ENCODE measurements at regions not wholly inside any gene's neighbourhood (a gene's known extent, or its start where the extent isn't known, plus 50 kb on each side); places are given as distances from the start of the nearest gene placed in this dataset.

DNA sequence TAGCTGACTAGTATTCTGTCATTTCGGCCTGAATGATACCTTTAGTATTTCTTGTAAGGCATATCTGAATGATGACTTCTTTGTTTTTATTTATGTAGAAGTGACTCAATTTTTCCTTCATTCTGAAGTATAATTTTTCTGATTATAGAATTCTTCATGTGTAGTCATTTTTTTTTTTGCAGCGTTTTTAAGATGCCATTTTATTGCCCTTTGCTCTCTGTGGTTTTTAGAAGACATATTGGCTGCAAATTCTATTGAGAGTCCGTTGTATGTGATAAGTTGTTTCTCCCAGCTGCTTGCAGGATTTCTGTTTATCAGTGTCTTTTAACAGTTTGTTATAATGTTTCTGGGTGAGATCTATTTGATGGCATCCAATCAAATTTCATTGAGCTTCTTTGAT is 1224.8 kb downstream of the JRKL start:
- Histone ChIP-seq H3K9ac (no peak overlapping the region), H3K4me3 (ENCODE audit: low read depth in 2 of 2, low read length in 1 of 2) (no peak overlapping the region), H3K36me3 (replicated peaks in 1 of 2; ENCODE audit: control insufficient read depth in 1 of 2, insufficient read depth in 2 of 2, low read length in 1 of 2) (no peaks in the 10 kb centered on the region), H4K20me1 (ENCODE audit: insufficient read depth) (no peaks in the 10 kb centered on the region), H2AFZ (ENCODE audit: low read depth) (no peak overlapping the region; the same call in 1 of the 2 replicates), H3K4me1 (ENCODE audit: control insufficient read depth in 1 of 2, insufficient read depth in 2 of 2, low read depth in 1 of 2, low read length in 1 of 2) (no peaks in the 10 kb centered on the region), H3F3A (replicated peaks; ENCODE audit: insufficient read depth) (no peaks in the 10 kb centered on the region), H3K9me2 (no peaks in the 10 kb centered on the region), H3K27me3 (ENCODE audit: insufficient read depth) (no peaks in the 10 kb centered on the region), H3K4me2 (no peak overlapping the region), H3K79me2 (ENCODE audit: insufficient read depth) (no peaks in the 10 kb centered on the region), H3K27ac (ENCODE audit: low read depth in 2 of 2, low read length in 1 of 2) (no peak overlapping the region), H3K9me3 (no peaks in the 10 kb centered on the region)
- WGBS (ENCODE audit: low lambda C conversion rate), result 3% methylated on average over 3 of the region's 3 CpGs
- POLR2A ChIA-PET, result no interaction called here
- CTCF ChIA-PET, result interaction anchor here (1.2 kb wide), 1 partner anchor 10 kb away, joined by 3 read pairs; no protein-coding TSS in a partner anchor
- no peak for DNase-seq
- no peak for TF ChIP-seq FOSL2 (IDR thresholded peaks at IDR 0.05; ENCODE audit: borderline replicate concordance, low read depth)
- no peak for TF ChIP-seq NRF1 (IDR thresholded peaks at IDR 0.05; ENCODE audit: low read depth, low read length)
- TF ChIP-seq JUND (IDR thresholded peaks at IDR 0.05), result no peak
- TF ChIP-seq, protein P1, sequence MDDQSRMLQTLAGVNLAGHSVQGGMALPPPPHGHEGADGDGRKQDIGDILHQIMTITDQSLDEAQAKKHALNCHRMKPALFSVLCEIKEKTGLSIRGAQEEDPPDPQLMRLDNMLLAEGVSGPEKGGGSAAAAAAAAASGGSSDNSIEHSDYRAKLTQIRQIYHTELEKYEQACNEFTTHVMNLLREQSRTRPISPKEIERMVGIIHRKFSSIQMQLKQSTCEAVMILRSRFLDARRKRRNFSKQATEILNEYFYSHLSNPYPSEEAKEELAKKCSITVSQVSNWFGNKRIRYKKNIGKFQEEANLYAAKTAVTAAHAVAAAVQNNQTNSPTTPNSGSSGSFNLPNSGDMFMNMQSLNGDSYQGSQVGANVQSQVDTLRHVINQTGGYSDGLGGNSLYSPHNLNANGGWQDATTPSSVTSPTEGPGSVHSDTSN (IDR thresholded peaks at IDR 0.05), result no peak
- TF ChIP-seq FOXM1 (IDR thresholded peaks at IDR 0.05; ENCODE audit: low read depth), result no peak
- TF ChIP-seq MXI1 (IDR thresholded peaks at IDR 0.05; ENCODE audit: low read depth, low read length), result no peak
- TF ChIP-seq, protein P2, sequence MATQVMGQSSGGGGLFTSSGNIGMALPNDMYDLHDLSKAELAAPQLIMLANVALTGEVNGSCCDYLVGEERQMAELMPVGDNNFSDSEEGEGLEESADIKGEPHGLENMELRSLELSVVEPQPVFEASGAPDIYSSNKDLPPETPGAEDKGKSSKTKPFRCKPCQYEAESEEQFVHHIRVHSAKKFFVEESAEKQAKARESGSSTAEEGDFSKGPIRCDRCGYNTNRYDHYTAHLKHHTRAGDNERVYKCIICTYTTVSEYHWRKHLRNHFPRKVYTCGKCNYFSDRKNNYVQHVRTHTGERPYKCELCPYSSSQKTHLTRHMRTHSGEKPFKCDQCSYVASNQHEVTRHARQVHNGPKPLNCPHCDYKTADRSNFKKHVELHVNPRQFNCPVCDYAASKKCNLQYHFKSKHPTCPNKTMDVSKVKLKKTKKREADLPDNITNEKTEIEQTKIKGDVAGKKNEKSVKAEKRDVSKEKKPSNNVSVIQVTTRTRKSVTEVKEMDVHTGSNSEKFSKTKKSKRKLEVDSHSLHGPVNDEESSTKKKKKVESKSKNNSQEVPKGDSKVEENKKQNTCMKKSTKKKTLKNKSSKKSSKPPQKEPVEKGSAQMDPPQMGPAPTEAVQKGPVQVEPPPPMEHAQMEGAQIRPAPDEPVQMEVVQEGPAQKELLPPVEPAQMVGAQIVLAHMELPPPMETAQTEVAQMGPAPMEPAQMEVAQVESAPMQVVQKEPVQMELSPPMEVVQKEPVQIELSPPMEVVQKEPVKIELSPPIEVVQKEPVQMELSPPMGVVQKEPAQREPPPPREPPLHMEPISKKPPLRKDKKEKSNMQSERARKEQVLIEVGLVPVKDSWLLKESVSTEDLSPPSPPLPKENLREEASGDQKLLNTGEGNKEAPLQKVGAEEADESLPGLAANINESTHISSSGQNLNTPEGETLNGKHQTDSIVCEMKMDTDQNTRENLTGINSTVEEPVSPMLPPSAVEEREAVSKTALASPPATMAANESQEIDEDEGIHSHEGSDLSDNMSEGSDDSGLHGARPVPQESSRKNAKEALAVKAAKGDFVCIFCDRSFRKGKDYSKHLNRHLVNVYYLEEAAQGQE (IDR thresholded peaks at IDR 0.05; ENCODE audit: low read depth, low read length), result no peak
- TF ChIP-seq, protein P3, sequence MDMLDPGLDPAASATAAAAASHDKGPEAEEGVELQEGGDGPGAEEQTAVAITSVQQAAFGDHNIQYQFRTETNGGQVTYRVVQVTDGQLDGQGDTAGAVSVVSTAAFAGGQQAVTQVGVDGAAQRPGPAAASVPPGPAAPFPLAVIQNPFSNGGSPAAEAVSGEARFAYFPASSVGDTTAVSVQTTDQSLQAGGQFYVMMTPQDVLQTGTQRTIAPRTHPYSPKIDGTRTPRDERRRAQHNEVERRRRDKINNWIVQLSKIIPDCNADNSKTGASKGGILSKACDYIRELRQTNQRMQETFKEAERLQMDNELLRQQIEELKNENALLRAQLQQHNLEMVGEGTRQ (IDR thresholded peaks at IDR 0.05; ENCODE audit: borderline replicate concordance, low read depth, low read length), result no peak
- no peak for TF ChIP-seq RCOR1 (IDR thresholded peaks at IDR 0.05; ENCODE audit: low read length)
- no peak for TF ChIP-seq NFIC (IDR thresholded peaks at IDR 0.05; ENCODE audit: borderline replicate concordance)
- no peak for TF ChIP-seq RFX5 (IDR thresholded peaks at IDR 0.05; ENCODE audit: low read length)
- TF ChIP-seq EP300 (IDR thresholded peaks at IDR 0.05; ENCODE audit: borderline replicate concordance in 1 of 2, low read depth in 1 of 2, low read length in 1 of 2), result no peak
- TF ChIP-seq GABPA (IDR thresholded peaks at IDR 0.05; ENCODE audit: low read depth), result no peak
- TF ChIP-seq FOXJ3 (CRISPR knock-in tag; IDR thresholded peaks at IDR 0.05), result no peak
- TF ChIP-seq TCF12 (IDR thresholded peaks at IDR 0.05), result no peak

Data from SK-N-SH (cell line).